Retinal pigment epithelial cell (primary cell): ENCODE measurements at regions not wholly inside any gene's neighbourhood (a gene's known extent, or its start where the extent isn't known, plus 50 kb on each side); places are given as distances from the start of the nearest gene placed in this dataset.

Experiments used
- DNase-seq: peaks from one replicate; pipeline ENCODE4 v3.0.0-alpha.2; 2010; ENCODE audit warnings: low read depth
- H3K4me3 ChIP-seq: 2 replicates; pipeline ENCODE4 v1.5.1; 2011; ENCODE audit warnings: mild to moderate bottlenecking, low read length, control low read depth, moderate library complexity
- CTCF ChIP-seq: conservative IDR thresholded peaks from 2 replicates; pipeline ENCODE4 v1.5.1; 2011; ENCODE audit warnings: low read depth, low read length, control low read depth, inconsistent platforms

GRCh38 chr2:11016735-11017388 is 105.1 kb downstream of the KCNF1 start:
- no peak overlapping the region for H3K4me3 ChIP-seq
- DNase-seq = no peak
- no peak for TF ChIP-seq CTCF

DNA sequence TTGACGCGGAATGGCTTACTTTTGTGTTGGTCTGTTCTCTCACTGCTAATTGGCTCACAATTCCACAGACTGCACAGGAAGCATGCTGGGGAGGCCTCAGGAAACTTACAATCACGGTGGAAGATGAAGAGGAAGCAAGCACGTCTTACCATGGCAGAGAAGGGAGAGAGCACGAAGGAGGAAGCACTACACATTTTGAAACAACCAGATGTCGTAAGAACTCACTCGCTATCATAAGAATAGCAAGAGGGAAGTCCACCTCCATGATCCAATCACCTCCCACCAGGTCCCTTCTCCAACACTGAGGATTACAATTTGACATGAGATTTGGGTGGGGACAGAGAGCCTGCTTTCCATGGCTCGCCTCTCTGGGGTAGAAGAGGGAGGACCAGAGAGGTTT is 106.2 kb downstream of the KCNF1 start:
- TF ChIP-seq CTCF = no peak
- no peak for DNase-seq
- no peak overlapping the region for H3K4me3 ChIP-seq

GRCh38 chr2:11018651-11019185 is 107.0 kb downstream of the KCNF1 start:
- TF ChIP-seq CTCF = no peak
- no peak for DNase-seq

GRCh38 chr2:11019614-11020013 is 107.9 kb downstream of the KCNF1 start:
- DNase-seq = no peak
- TF ChIP-seq CTCF = no peak
- H3K4me3 ChIP-seq = no peak overlapping the region

More at GRCh38 chr2:11018651-11019185, 107.0 kb downstream of the KCNF1 start:
- no peak overlapping the region for H3K4me3 ChIP-seq

DNA sequence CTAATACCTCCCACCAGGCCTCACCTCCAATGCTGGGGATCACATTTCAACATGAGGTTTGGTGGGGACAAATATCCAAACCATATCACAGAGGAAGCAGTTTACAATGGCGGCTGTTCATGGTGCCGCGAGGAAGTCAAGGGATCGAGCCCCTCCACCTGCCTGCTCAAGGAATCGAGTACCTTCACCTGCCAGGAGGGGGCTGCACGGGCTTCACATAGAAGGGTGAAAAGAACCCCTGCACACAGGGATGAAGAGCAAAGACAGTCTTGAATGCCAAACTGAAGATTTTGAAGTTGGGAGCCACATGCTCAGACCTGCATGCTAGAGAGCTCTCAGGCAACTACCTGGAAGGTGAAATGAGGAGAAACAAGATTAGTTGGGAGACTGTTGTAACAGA is 110.3 kb downstream of the KCNF1 start:
- DNase-seq = no peak
- TF ChIP-seq CTCF = no peak

GRCh38 chr2:11022591-11023273 is 111.0 kb downstream of the KCNF1 start:
- H3K4me3 ChIP-seq = no peak overlapping the region
- DNase-seq = no peak
- TF ChIP-seq CTCF = no peak

More for the DNA sequence above, 110.3 kb downstream of the KCNF1 start:
- no peak overlapping the region for H3K4me3 ChIP-seq
